SK-N-MC (cell line): ENCODE measurements at regions not wholly inside any gene's neighbourhood (a gene's known extent, or its start where the extent isn't known, plus 50 kb on each side); places are given as distances from the start of the nearest gene placed in this dataset.

Experiments used
- EZH2 ChIP-seq: fragments of 200-600 bp; sonication (generic); IDR thresholded peaks from one replicate; pipeline ENCODE4 v1.6.1; 2017; ENCODE audit warnings: antibody characterized with exemption
- POLR2AphosphoS5 ChIP-seq: IDR thresholded peaks from 2 replicates; pipeline ENCODE4 v1.6.1; 2012; ENCODE audit warnings: mild to moderate bottlenecking, low read depth, low read length, borderline replicate concordance

DNA sequence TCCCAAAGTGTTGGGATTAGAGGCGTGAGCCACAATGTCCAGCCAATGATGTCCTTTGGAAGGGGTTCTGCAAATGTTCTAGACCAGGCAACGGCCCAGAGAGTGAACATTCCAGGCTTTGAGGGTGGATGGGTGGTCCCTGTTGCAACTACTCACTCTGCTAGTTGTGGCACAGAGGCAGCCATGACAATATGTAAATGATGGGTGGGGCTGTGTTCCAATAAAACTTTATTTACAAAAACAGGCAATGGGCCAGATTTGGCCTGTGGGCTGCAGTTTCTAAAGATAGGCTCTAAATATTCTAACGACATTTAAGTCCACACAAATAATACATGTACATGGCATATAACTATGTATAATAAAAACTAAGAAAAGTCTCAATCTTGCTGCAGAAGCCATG, 276.3 kb downstream of the CTTN start:
- TF ChIP-seq EZH2 (no peak), POLR2AphosphoS5 (no peak)
